ENCODE measurements at regions not wholly inside any gene's neighbourhood (a gene's known extent, or its start where the extent isn't known, plus 50 kb on each side); places are given as distances from the start of the nearest gene placed in this dataset.

DNA sequence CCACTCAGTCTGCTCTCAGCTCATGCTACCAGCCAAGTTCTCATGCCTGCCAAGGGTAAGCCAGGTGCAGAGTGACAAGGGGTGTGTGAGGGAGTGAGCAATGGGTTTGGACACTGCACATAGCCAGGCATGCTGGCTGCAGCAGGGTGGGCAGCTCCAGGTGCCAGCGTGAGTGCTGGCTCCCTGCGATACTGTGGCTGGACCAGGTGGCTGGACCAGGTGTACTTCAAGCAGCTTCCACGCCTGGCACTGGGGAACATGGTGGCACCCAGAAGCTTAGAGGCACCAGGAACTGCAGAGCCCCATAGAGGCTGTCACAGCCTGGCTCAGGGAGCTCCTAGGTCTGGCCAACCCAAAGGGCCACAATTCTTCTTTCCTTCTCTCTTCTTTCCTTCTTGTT is 234.9 kb upstream of the GIMD1 start:
- TF ChIP-seq ZNF274 (IDR thresholded peaks at IDR 0.05; ENCODE audit: low read depth, low read length) (no peak), YY1 (IDR thresholded peaks at IDR 0.05; ENCODE audit: insufficient read depth, insufficient read length) (no peak), SUZ12 (IDR thresholded peaks at IDR 0.05; ENCODE audit: extremely low read depth, insufficient read depth, insufficient read length) (no peak)
- Histone ChIP-seq H3K9ac (ENCODE audit: insufficient read length, low read depth) (no peak overlapping the region), H3K9me3 (ENCODE audit: insufficient read depth, low read length) (peaks cover 8% of the 10 kb centered on the region; the same call in 1 of the 2 replicates), H3K27me3 (ENCODE audit: insufficient read depth, insufficient read length) (no peaks in the 10 kb centered on the region), H3K4me3 (ENCODE audit: insufficient read length, low read depth) (no peak overlapping the region), H3K4me1 (ENCODE audit: insufficient read depth, insufficient read length) (no peaks in the 10 kb centered on the region), H3K36me3 (ENCODE audit: insufficient read depth, insufficient read length, low read length) (no peaks in the 10 kb centered on the region)
- no peak for DNase-seq (ENCODE audit: low read depth, low spot score)

GRCh38 chr4:106602711-106603110 is 234.1 kb upstream of the GIMD1 start:
- H3K4me1 ChIP-seq (ENCODE audit: insufficient read depth, insufficient read length), result no peaks in the 10 kb centered on the region
- H3K9me3 ChIP-seq (ENCODE audit: insufficient read depth, low read length), result peaks cover 8% of the 10 kb centered on the region; the same call in 1 of the 2 replicates
- H3K9ac ChIP-seq (ENCODE audit: insufficient read length, low read depth), result no peak overlapping the region
- H3K36me3 ChIP-seq (ENCODE audit: insufficient read depth, insufficient read length, low read length), result no peaks in the 10 kb centered on the region
- H3K4me3 ChIP-seq (ENCODE audit: insufficient read length, low read depth), result no peak overlapping the region
- DNase-seq (ENCODE audit: low read depth, low spot score), result no peak
- TF ChIP-seq YY1 (IDR thresholded peaks at IDR 0.05; ENCODE audit: insufficient read depth, insufficient read length), result no peak
- TF ChIP-seq SUZ12 (IDR thresholded peaks at IDR 0.05; ENCODE audit: extremely low read depth, insufficient read depth, insufficient read length), result no peak
- no peak for TF ChIP-seq ZNF274 (IDR thresholded peaks at IDR 0.05; ENCODE audit: low read depth, low read length)
- no peaks in the 10 kb centered on the region for H3K27me3 ChIP-seq (ENCODE audit: insufficient read depth, insufficient read length)

- H3K27me3 ChIP-seq (ENCODE audit: insufficient read depth, insufficient read length), result no peaks in the 10 kb centered on the region
- no peak for TF ChIP-seq ZNF274 (IDR thresholded peaks at IDR 0.05; ENCODE audit: low read depth, low read length)
- TF ChIP-seq YY1 (IDR thresholded peaks at IDR 0.05; ENCODE audit: insufficient read depth, insufficient read length), result no peak
- no peak for TF ChIP-seq SUZ12 (IDR thresholded peaks at IDR 0.05; ENCODE audit: extremely low read depth, insufficient read depth, insufficient read length)
- no peak overlapping the region for H3K4me3 ChIP-seq (ENCODE audit: insufficient read length, low read depth)
- H3K9ac ChIP-seq (ENCODE audit: insufficient read length, low read depth), result no peak overlapping the region
- H3K9me3 ChIP-seq (ENCODE audit: insufficient read depth, low read length), result peaks cover 8% of the 10 kb centered on the region; the same call in 1 of the 2 replicates
- no peak for DNase-seq (ENCODE audit: low read depth, low spot score)
- H3K36me3 ChIP-seq (ENCODE audit: insufficient read depth, insufficient read length, low read length), result no peaks in the 10 kb centered on the region
- no peaks in the 10 kb centered on the region for H3K4me1 ChIP-seq (ENCODE audit: insufficient read depth, insufficient read length)
Observed at GRCh38 chr4:106601519-106601918, 232.9 kb upstream of the GIMD1 start.

DNA sequence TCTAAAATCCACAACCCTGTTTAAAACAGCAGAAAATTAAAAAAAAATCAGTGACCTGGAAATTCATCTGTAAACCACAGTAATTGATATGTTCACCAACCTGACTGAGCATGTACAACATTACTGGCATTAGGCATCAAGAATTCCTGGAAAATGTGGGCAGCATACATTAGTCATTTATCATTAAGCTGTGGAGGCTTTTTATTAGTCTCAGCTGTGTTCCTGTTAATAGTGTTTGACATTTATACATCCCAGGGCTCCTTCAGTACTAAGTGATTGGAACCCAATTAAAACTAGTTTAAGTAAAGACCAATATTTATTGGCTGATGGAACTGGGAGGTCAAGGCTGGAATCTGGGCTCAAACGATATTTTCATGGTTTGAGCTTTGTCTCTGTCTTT is 227.3 kb upstream of the GIMD1 start:
- no peak for TF ChIP-seq SUZ12 (IDR thresholded peaks at IDR 0.05; ENCODE audit: extremely low read depth, insufficient read depth, insufficient read length)
- TF ChIP-seq YY1 (IDR thresholded peaks at IDR 0.05; ENCODE audit: insufficient read depth, insufficient read length), result no peak
- TF ChIP-seq ZNF274 (IDR thresholded peaks at IDR 0.05; ENCODE audit: low read depth, low read length), result no peak
- no peaks in the 10 kb centered on the region for H3K9me3 ChIP-seq (ENCODE audit: insufficient read depth, low read length)

GRCh38 chr4:106594291-106594952 is 225.8 kb upstream of the GIMD1 start:
- Histone ChIP-seq H3K9me3 (ENCODE audit: insufficient read depth, low read length) (no peaks in the 10 kb centered on the region), H3K4me1 (ENCODE audit: insufficient read depth, insufficient read length) (no peaks in the 10 kb centered on the region), H3K9ac (ENCODE audit: insufficient read length, low read depth) (no peak overlapping the region), H3K4me3 (ENCODE audit: insufficient read length, low read depth) (no peak overlapping the region), H3K27me3 (ENCODE audit: insufficient read depth, insufficient read length) (no peaks in the 10 kb centered on the region), H3K36me3 (ENCODE audit: insufficient read depth, insufficient read length, low read length) (no peaks in the 10 kb centered on the region)
- TF ChIP-seq SUZ12 (IDR thresholded peaks at IDR 0.05; ENCODE audit: extremely low read depth, insufficient read depth, insufficient read length) (no peak), ZNF274 (IDR thresholded peaks at IDR 0.05; ENCODE audit: low read depth, low read length) (no peak), YY1 (IDR thresholded peaks at IDR 0.05; ENCODE audit: insufficient read depth, insufficient read length) (no peak)
- no peak for DNase-seq (ENCODE audit: low read depth, low spot score)

More for the DNA sequence above, 227.3 kb upstream of the GIMD1 start:
- H3K36me3 ChIP-seq (ENCODE audit: insufficient read depth, insufficient read length, low read length), result no peaks in the 10 kb centered on the region
- no peaks in the 10 kb centered on the region for H3K4me1 ChIP-seq (ENCODE audit: insufficient read depth, insufficient read length)
- H3K27me3 ChIP-seq (ENCODE audit: insufficient read depth, insufficient read length), result no peaks in the 10 kb centered on the region
- no peak overlapping the region for H3K9ac ChIP-seq (ENCODE audit: insufficient read length, low read depth)
- DNase-seq (ENCODE audit: low read depth, low spot score), result no peak
- H3K4me3 ChIP-seq (ENCODE audit: insufficient read length, low read depth), result no peak overlapping the region

GRCh38 chr4:106588891-106589290 is 220.3 kb upstream of the GIMD1 start:
- DNase-seq (ENCODE audit: low read depth, low spot score), result no peak
- H3K4me3 ChIP-seq (ENCODE audit: insufficient read length, low read depth), result no peak overlapping the region
- H3K27me3 ChIP-seq (ENCODE audit: insufficient read depth, insufficient read length), result no peaks in the 10 kb centered on the region

GRCh38 chr4:106587558-106587957 is 219.0 kb upstream of the GIMD1 start:
- H3K9me3 ChIP-seq (ENCODE audit: insufficient read depth, low read length), result no peaks in the 10 kb centered on the region
- TF ChIP-seq SUZ12 (IDR thresholded peaks at IDR 0.05; ENCODE audit: extremely low read depth, insufficient read depth, insufficient read length) (no peak), YY1 (IDR thresholded peaks at IDR 0.05; ENCODE audit: insufficient read depth, insufficient read length) (no peak), ZNF274 (IDR thresholded peaks at IDR 0.05; ENCODE audit: low read depth, low read length) (no peak)
- H3K9ac ChIP-seq (ENCODE audit: insufficient read length, low read depth), result no peak overlapping the region
- no peak for DNase-seq (ENCODE audit: low read depth, low spot score)
- no peaks in the 10 kb centered on the region for H3K4me1 ChIP-seq (ENCODE audit: insufficient read depth, insufficient read length)
- H3K36me3 ChIP-seq (ENCODE audit: insufficient read depth, insufficient read length, low read length), result no peaks in the 10 kb centered on the region
- no peak overlapping the region for H3K4me3 ChIP-seq (ENCODE audit: insufficient read length, low read depth)
- no peaks in the 10 kb centered on the region for H3K27me3 ChIP-seq (ENCODE audit: insufficient read depth, insufficient read length)

More at GRCh38 chr4:106588891-106589290, 220.3 kb upstream of the GIMD1 start:
- Histone ChIP-seq H3K36me3 (ENCODE audit: insufficient read depth, insufficient read length, low read length) (no peaks in the 10 kb centered on the region), H3K9ac (ENCODE audit: insufficient read length, low read depth) (no peak overlapping the region), H3K9me3 (ENCODE audit: insufficient read depth, low read length) (no peaks in the 10 kb centered on the region), H3K4me1 (ENCODE audit: insufficient read depth, insufficient read length) (no peaks in the 10 kb centered on the region)
- no peak for TF ChIP-seq ZNF274 (IDR thresholded peaks at IDR 0.05; ENCODE audit: low read depth, low read length)
- no peak for TF ChIP-seq SUZ12 (IDR thresholded peaks at IDR 0.05; ENCODE audit: extremely low read depth, insufficient read depth, insufficient read length)
